GM10248 (cell line): ENCODE measurements at regions not wholly inside any gene's neighbourhood (a gene's known extent, or its start where the extent isn't known, plus 50 kb on each side); places are given as distances from the start of the nearest gene placed in this dataset.
"Not testable (repeated sequence)": the region's sequence is repeated elsewhere in the genome, so short reads cannot be mapped to it uniquely, and the experiment has no call there.

Source experiments
- CTCF ChIA-PET: fragments of 300-600 bp; sonication (Branson Sonifier 250); formaldehyde crosslinking; extraction: SDS; loops from one replicate; lab custom pipeline; 2021; ENCODE audit warnings: antibody characterized with exemption; lab: Yijun Ruan, JAX
- POLR2A ChIA-PET: fragments of 350-650 bp; sonication (Branson Sonifier 250); formaldehyde crosslinking; extraction: SDS; loops from one replicate; lab custom pipeline; 2020; ENCODE audit warnings: antibody characterized with exemption; lab: Yijun Ruan, JAX
- DNase-seq: peaks from one replicate; pipeline ENCODE4 v3.0.0; 2012; ENCODE audit errors: extremely low spot score
- TF ChIP-seq, protein P1 (sequence below): IDR thresholded peaks from 2 replicates; pipeline ENCODE4 v1.5.1; 2012; ENCODE audit warnings: mild to moderate bottlenecking, low read depth; ENCODE audit errors: extremely low read depth, missing control alignments, control extremely low read depth

DNA sequence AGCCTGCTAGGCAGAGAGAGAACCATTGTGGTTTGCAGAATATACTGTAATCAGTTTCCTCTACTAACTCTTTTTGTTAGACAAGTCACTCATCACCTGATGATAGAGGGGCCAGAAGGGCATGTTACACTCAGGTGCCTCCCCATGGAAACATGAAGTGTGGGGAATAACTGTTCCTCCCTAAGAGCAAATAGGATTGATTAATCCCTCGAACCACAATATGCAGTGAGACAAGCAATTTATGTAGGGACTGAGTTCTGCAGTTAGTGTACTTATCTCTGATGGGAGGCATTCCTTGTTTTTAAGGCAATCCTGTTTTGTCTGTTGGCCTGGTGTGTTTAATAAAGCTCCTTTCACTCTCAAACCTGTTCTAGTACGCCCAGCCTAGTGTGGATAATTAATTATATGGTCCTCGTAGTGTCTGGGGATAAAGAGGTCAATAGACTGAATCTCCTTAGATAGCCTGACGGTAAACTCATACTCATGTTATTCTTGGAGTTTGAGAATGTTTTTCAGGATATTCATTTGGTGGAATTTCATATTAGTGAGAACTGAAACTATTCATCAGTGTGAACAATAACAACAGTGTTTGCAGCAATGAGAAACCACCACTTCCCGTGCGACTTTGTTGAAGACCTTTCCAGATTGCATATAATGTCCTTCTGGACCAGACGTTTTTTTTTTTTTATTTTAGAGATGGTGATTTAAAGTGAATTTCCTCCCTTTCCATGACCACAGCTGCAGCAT lies 344.8 kb upstream of the FZD8 start:
- POLR2A ChIA-PET, result no interaction called here
- CTCF ChIA-PET, result no interaction called here
- no peak for DNase-seq
- TF ChIP-seq, protein P1, sequence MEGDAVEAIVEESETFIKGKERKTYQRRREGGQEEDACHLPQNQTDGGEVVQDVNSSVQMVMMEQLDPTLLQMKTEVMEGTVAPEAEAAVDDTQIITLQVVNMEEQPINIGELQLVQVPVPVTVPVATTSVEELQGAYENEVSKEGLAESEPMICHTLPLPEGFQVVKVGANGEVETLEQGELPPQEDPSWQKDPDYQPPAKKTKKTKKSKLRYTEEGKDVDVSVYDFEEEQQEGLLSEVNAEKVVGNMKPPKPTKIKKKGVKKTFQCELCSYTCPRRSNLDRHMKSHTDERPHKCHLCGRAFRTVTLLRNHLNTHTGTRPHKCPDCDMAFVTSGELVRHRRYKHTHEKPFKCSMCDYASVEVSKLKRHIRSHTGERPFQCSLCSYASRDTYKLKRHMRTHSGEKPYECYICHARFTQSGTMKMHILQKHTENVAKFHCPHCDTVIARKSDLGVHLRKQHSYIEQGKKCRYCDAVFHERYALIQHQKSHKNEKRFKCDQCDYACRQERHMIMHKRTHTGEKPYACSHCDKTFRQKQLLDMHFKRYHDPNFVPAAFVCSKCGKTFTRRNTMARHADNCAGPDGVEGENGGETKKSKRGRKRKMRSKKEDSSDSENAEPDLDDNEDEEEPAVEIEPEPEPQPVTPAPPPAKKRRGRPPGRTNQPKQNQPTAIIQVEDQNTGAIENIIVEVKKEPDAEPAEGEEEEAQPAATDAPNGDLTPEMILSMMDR, result no peak

DNA sequence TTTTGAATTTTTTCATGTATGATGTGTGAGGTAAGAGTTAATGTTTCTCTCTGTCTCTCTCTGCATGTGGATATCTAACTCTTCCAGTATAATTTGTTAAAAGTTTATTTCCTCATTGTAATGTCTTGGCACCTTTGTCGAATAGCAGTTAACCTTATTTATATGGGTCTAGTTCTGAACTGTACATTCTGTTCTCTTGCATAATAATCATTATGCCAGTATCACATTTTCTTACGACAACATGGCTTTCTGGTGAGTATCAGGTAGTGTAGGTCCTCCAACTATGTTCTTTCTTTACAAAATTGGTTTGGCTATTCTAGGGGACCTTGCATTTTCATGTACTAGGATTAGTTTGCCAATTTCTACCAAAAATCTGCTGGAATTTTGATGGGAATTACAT lies 337.0 kb upstream of the FZD8 start:
- no peak for DNase-seq
- ChIA-PET POLR2A (no interaction called here), CTCF (no interaction called here)
- TF ChIP-seq, protein P1, result no peak

DNA sequence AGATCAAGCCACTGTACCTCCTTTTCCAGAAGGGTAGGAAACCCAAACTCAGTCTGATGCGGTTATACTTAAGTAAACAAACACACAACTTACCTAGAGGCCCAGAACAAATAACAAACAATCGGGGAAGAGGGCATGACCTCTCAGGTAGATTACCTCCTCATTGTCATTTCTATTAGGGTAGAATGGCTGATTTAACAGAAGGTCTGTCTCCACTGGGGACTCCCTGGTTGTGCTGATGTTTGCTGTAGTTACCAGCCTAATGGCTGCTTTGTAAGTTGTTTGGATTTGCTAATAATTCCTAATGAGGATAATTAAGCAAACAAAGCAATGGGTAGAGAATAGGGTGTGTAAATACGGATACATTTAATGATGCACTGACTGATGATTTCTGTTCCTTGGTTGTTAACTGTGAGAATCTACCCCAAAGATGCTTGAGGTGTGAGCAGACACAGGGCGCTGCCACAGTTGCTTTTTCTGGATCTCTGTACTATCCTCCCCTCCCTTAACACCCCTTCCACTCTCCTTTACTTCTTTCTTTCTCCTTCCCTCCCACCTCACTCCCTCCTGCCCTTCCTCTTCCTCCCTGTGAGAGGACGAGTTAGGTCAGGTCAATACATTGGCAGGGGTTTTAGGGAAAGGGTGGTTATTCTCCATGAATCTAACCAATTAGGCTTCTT lies 332.0 kb upstream of the FZD8 start:
- CTCF ChIA-PET, DNase-seq, POLR2A ChIA-PET: not testable (repeated sequence)

DNA sequence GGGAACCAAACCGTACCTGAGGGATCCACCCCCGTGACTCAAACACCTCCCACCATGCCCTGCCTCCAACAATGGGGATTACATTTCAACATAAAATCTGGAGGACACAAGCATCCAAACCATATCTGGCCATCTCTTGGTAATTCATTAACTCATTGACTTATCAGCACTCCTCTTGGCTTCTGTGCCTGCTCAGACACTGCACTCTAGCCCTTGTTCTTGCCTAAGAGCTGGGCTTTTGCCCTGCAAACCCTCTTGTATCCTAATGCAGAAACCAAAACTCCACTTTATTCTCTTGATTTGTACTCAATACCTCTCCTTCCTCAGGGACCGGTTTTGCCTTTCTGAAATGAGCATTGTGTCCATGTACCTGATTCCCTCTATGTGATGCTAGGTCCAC lies 330.2 kb upstream of the FZD8 start:
- ChIA-PET POLR2A (no interaction called here), CTCF (no interaction called here)
- TF ChIP-seq, protein P1, result no peak
- DNase-seq, result no peak

DNA sequence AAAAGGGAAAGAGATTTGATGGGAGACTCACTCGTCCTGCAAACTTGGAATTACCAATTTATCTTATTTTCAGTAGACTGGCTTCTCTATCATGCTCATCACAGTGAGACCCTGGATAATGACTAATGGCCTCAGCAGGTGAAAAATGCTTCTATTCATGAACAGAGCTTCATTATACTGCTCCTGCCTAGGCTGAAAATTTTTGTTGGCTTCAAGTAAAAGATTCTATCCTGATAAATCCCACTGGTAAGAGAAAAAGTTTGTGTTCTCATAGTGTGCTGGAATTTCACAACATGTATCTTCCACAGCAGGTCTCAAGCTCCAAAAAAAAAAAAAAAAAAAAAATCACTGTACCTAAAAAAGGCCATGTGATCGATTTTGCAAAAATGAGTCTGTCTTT lies 329.3 kb upstream of the FZD8 start:
- DNase-seq, result no peak
- ChIA-PET CTCF (no interaction called here), POLR2A (no interaction called here)
- TF ChIP-seq, protein P1, result no peak

DNA sequence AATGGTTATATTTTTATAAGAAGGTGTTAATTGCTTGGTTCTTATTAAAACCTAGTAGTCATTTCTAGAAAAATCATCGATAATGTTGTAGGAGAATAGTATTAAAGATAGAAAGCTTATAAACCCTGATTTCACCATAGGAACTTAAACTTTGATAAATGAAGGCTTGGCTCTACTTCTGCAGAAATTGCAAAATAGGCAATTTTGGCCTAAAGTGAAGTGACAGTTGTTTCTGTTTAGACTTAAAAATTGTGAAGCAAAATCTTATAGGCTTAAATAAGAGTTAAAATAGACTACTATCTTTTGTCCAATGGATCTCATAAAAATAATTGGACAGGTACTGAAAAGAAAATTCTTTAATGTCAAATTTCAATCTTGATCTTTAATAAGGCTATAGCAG lies 321.6 kb upstream of the FZD8 start:
- ChIA-PET POLR2A (no interaction called here), CTCF (no interaction called here)
- TF ChIP-seq, protein P1, result no peak
- no peak for DNase-seq

DNA sequence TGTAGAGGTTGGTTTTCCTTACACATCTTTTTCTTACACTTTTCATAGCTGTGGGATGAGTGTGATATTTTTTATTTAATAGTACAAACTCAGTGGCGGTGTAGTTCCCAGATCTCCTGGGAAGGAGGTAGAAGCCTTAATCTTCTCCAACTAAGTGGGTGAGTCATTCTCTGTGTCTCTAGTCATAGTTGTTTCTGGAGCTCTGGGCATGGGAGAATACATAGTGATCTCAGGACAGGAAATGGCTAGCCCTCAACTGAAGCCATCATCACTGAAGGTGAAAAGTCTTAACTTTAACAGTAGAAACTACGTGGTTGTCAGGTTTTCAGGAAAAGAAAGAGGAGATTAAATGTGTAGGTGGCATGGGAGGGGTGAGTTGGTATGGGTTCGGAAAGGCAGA lies 319.4 kb upstream of the FZD8 start:
- TF ChIP-seq, protein P1, result no peak
- POLR2A ChIA-PET, result no interaction called here
- DNase-seq, result no peak
- CTCF ChIA-PET, result no interaction called here
